ENCODE measurements at regions not wholly inside any gene's neighbourhood (a gene's known extent, or its start where the extent isn't known, plus 50 kb on each side); places are given as distances from the start of the nearest gene placed in this dataset.

DNA sequence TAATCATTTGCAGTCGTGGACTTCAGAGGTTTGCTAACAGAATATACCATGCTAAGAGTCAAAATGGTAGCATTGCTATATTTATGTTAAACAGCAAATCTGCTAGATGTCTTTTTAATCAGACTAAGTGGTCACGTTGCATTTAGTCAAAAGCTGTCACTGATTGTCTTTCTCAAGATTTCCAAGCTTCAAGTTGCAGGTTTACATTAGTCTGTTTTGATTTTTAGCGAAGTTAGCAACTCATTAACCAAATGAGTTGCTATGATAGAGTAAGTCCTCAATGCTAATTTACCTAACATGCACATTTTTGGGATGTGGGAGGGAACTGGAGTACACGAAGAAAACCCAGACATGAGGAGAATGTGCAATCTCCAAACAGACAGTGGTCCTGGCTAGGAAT is 653.2 kb downstream of the TNS3 start (continued):
- TF ChIP-seq, protein P1, sequence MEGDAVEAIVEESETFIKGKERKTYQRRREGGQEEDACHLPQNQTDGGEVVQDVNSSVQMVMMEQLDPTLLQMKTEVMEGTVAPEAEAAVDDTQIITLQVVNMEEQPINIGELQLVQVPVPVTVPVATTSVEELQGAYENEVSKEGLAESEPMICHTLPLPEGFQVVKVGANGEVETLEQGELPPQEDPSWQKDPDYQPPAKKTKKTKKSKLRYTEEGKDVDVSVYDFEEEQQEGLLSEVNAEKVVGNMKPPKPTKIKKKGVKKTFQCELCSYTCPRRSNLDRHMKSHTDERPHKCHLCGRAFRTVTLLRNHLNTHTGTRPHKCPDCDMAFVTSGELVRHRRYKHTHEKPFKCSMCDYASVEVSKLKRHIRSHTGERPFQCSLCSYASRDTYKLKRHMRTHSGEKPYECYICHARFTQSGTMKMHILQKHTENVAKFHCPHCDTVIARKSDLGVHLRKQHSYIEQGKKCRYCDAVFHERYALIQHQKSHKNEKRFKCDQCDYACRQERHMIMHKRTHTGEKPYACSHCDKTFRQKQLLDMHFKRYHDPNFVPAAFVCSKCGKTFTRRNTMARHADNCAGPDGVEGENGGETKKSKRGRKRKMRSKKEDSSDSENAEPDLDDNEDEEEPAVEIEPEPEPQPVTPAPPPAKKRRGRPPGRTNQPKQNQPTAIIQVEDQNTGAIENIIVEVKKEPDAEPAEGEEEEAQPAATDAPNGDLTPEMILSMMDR (conservative IDR thresholded peaks at IDR 0.05; ENCODE audit: low read depth in 2 of 2) = no peak
- TF ChIP-seq JUNB (IDR thresholded peaks at IDR 0.05; ENCODE audit: unreplicated experiment) (no peak), CREB1 (CRISPR knock-in tag; IDR thresholded peaks at IDR 0.05; ENCODE audit: low read depth) (no peak)

DNA sequence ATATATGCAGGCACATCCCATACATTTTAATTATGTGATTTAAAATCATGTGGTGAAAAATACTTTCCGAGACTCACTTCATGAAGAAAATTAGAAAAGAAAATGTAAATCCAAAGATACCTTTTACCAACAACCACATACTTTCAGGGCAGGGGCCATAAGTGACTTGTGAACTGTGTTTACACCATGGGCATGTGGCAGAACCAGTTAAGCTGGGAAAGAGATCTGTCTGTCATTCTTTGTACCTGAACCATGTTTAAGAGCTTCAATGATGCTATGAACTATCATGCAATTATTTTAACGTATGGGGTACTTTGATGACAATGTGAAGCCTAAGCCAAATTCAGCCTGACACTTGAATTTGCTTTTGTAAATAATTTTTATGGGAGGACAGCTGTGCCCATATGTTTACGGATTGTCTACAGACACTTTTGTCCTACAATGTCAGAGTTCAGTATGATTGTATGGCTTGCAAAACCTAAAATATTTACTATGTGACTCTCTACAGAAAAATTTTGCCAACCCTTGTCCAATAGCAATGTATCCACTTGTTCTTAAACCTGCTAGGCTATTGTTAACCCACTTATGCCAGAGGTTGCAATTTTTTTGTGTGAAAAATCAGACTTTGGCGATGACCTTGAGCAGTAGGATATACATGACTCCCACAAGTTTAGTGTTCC is 654.6 kb downstream of the TNS3 start:
- Mint-ChIP-seq H3K36me3 (ENCODE audit: low read depth) (no peaks in the 10 kb centered on the region; the same call in 1 of the 3 replicates), H3K4me1 (no peaks in the 10 kb centered on the region), H3K4me3 (no peak overlapping the region), H3K27ac (no peak overlapping the region), H3K9me3 (peaks cover 10% of the 10 kb centered on the region; the same call in 2 of the 3 replicates), H3K27me3 (ENCODE audit: insufficient read depth, low read depth, poor library complexity) (peaks cover 1% of the 10 kb centered on the region)
- no peak for ATAC-seq
- no peaks in the 10 kb centered on the region for H3F3A ChIP-seq (replicated peaks; ENCODE audit: low read depth)
- no peaks in the 10 kb centered on the region for H3K36me3 ChIP-seq (ENCODE audit: insufficient read depth)
- no peak overlapping the region for H3K27ac ChIP-seq (ENCODE audit: low read depth)
- H2AFZ ChIP-seq = no peak overlapping the region
- H4K20me1 ChIP-seq (replicated peaks; ENCODE audit: insufficient read depth) = no peaks in the 10 kb centered on the region
- no peak overlapping the region for H3K4me3 ChIP-seq
- H3K4me2 ChIP-seq = no peak overlapping the region
- H3K79me2 ChIP-seq (replicated peaks; ENCODE audit: insufficient read depth) = no peaks in the 10 kb centered on the region
- H3K27me3 ChIP-seq (ENCODE audit: insufficient read depth) = no peaks in the 10 kb centered on the region
- no peaks in the 10 kb centered on the region for H3K9me2 ChIP-seq (ENCODE audit: insufficient read depth)
- DNase-seq (ENCODE audit: low spot score) = no peak
- no peaks in the 10 kb centered on the region for H3K4me1 ChIP-seq (ENCODE audit: insufficient read depth)
- TF ChIP-seq, protein P1 (conservative IDR thresholded peaks at IDR 0.05; ENCODE audit: low read depth in 2 of 2) = no peak
- TF ChIP-seq ZNF114 (CRISPR knock-in tag; IDR thresholded peaks at IDR 0.05) (no peak), NANOG (IDR thresholded peaks at IDR 0.05; ENCODE audit: borderline replicate concordance) (no peak), POLR2AphosphoS5 (IDR thresholded peaks at IDR 0.05; ENCODE audit: low read depth) (no peak), CREB1 (CRISPR knock-in tag; IDR thresholded peaks at IDR 0.05; ENCODE audit: low read depth) (no peak), EZH2phosphoT487 (IDR thresholded peaks at IDR 0.05; ENCODE audit: unreplicated experiment) (no peak), STAT1 (IDR thresholded peaks at IDR 0.05; ENCODE audit: unreplicated experiment) (no peak)
- TF ChIP-seq, protein P2, sequence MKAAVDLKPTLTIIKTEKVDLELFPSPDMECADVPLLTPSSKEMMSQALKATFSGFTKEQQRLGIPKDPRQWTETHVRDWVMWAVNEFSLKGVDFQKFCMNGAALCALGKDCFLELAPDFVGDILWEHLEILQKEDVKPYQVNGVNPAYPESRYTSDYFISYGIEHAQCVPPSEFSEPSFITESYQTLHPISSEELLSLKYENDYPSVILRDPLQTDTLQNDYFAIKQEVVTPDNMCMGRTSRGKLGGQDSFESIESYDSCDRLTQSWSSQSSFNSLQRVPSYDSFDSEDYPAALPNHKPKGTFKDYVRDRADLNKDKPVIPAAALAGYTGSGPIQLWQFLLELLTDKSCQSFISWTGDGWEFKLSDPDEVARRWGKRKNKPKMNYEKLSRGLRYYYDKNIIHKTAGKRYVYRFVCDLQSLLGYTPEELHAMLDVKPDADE (IDR thresholded peaks at IDR 0.05) = no peak
- TF ChIP-seq, protein P3, sequence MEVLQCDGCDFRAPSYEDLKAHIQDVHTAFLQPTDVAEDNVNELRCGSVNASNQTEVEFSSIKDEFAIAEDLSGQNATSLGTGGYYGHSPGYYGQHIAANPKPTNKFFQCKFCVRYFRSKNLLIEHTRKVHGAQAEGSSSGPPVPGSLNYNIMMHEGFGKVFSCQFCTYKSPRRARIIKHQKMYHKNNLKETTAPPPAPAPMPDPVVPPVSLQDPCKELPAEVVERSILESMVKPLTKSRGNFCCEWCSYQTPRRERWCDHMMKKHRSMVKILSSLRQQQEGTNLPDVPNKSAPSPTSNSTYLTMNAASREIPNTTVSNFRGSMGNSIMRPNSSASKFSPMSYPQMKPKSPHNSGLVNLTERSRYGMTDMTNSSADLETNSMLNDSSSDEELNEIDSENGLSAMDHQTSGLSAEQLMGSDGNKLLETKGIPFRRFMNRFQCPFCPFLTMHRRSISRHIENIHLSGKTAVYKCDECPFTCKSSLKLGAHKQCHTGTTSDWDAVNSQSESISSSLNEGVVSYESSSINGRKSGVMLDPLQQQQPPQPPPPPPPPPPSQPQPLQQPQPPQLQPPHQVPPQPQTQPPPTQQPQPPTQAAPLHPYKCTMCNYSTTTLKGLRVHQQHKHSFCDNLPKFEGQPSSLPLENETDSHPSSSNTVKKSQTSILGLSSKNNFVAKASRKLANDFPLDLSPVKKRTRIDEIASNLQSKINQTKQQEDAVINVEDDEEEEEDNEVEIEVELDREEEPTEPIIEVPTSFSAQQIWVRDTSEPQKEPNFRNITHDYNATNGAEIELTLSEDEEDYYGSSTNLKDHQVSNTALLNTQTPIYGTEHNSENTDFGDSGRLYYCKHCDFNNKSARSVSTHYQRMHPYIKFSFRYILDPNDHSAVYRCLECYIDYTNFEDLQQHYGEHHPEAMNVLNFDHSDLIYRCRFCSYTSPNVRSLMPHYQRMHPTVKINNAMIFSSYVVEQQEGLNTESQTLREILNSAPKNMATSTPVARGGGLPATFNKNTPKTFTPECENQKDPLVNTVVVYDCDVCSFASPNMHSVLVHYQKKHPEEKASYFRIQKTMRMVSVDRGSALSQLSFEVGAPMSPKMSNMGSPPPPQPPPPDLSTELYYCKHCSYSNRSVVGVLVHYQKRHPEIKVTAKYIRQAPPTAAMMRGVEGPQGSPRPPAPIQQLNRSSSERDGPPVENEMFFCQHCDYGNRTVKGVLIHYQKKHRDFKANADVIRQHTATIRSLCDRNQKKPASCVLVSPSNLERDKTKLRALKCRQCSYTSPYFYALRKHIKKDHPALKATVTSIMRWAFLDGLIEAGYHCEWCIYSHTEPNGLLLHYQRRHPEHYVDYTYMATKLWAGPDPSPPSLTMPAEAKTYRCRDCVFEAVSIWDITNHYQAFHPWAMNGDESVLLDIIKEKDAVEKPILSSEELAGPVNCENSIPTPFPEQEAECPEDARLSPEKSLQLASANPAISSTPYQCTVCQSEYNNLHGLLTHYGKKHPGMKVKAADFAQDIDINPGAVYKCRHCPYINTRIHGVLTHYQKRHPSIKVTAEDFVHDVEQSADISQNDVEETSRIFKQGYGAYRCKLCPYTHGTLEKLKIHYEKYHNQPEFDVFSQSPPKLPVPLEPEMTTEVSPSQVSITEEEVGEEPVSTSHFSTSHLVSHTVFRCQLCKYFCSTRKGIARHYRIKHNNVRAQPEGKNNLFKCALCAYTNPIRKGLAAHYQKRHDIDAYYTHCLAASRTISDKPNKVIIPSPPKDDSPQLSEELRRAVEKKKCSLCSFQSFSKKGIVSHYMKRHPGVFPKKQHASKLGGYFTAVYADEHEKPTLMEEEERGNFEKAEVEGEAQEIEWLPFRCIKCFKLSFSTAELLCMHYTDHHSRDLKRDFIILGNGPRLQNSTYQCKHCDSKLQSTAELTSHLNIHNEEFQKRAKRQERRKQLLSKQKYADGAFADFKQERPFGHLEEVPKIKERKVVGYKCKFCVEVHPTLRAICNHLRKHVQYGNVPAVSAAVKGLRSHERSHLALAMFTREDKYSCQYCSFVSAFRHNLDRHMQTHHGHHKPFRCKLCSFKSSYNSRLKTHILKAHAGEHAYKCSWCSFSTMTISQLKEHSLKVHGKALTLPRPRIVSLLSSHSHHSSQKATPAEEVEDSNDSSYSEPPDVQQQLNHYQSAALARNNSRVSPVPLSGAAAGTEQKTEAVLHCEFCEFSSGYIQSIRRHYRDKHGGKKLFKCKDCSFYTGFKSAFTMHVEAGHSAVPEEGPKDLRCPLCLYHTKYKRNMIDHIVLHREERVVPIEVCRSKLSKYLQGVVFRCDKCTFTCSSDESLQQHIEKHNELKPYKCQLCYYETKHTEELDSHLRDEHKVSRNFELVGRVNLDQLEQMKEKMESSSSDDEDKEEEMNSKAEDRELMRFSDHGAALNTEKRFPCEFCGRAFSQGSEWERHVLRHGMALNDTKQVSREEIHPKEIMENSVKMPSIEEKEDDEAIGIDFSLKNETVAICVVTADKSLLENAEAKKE (CRISPR knock-in tag; IDR thresholded peaks at IDR 0.05) = no peak
